ENCODE measurements at regions not wholly inside any gene's neighbourhood (a gene's known extent, or its start where the extent isn't known, plus 50 kb on each side); places are given as distances from the start of the nearest gene placed in this dataset.

GRCh38 chr15:37881237-37882013 is 53.0 kb upstream of the TMCO5A start:
- DNase-seq (ENCODE audit: low read depth), result no peak
- H3K4me3 ChIP-seq (ENCODE audit: low read depth, low read length), result no peak overlapping the region

- no peak for DNase-seq (ENCODE audit: low read depth)
- no peak overlapping the region for H3K4me3 ChIP-seq (ENCODE audit: low read depth, low read length)
These were observed 51.8 kb upstream of the TMCO5A start for GRCh38 chr15:37882640-37883039.
